ENCODE measurements at regions not wholly inside any gene's neighbourhood (a gene's known extent, or its start where the extent isn't known, plus 50 kb on each side); places are given as distances from the start of the nearest gene placed in this dataset.

GRCh38 chr15:61613729-61614128 is 384.6 kb upstream of the RORA start:
- ChIA-PET POLR2A (no interaction called here), SMC1A (ENCODE audit: uncharacterized antibody, unreplicated experiment) (interaction anchor here (0.6 to 0.8 kb wide), 2 partner anchors 9 to 568 kb away, joined by 3 read pairs; no protein-coding TSS in a partner anchor), CTCF (no interaction called here), RAD21 (ENCODE audit: unreplicated experiment) (no interaction called here)
- Histone ChIP-seq H3K4me1 (ENCODE audit: control insufficient read depth, insufficient read depth, low read length) (no peaks in the 10 kb centered on the region), H3K27ac (ENCODE audit: control insufficient read depth, insufficient read depth) (no peak overlapping the region), H3K4me2 (ENCODE audit: control insufficient read depth, insufficient read depth) (no peak overlapping the region), H3K4me3 (no peak overlapping the region), H3K79me2 (ENCODE audit: control insufficient read depth, insufficient read depth, low read length) (no peaks in the 10 kb centered on the region), H2AFZ (ENCODE audit: control insufficient read depth, low read depth, low read length) (no peak overlapping the region), H3K9me3 (replicated peaks; ENCODE audit: control insufficient read depth, insufficient read depth, low read length) (no peaks in the 10 kb centered on the region; the same call in 1 of the 3 replicates), H3K27me3 (replicated peaks in 1 of 2; ENCODE audit: control insufficient read depth in 2 of 2, insufficient read depth in 2 of 2, low read length in 1 of 2) (no peaks in the 10 kb centered on the region), H4K20me1 (ENCODE audit: control insufficient read depth, insufficient read depth) (no peaks in the 10 kb centered on the region), H3K9ac (ENCODE audit: control insufficient read depth, insufficient read depth, low read length) (no peak overlapping the region), H3K36me3 (ENCODE audit: control insufficient read depth in 2 of 2, insufficient read depth in 2 of 2, low read length in 1 of 2) (no peaks in the 10 kb centered on the region)
- BruUV-seq (replicated peaks): no TSS peak
- no peak for DNase-seq (ENCODE audit: low read depth, low spot score)
- in situ Hi-C loops (cut with MboI) (no loop called here), intact Hi-C loops (cut with micrococcal nuclease; ENCODE audit: unreplicated experiment) (no loop called here)
- no peak for FAIRE-seq
- ATAC-seq: no peak
- TF ChIP-seq RBBP5 (conservative IDR thresholded peaks at IDR 0.05) (no peak), IRF4 (IDR thresholded peaks at IDR 0.05; ENCODE audit: low read depth, low read length) (no peak), CHD2 (IDR thresholded peaks at IDR 0.05; ENCODE audit: borderline replicate concordance, low read depth, low read length) (no peak), IRF5 (IDR thresholded peaks at IDR 0.05; ENCODE audit: borderline replicate concordance) (no peak)
- TF ChIP-seq, protein P1, sequence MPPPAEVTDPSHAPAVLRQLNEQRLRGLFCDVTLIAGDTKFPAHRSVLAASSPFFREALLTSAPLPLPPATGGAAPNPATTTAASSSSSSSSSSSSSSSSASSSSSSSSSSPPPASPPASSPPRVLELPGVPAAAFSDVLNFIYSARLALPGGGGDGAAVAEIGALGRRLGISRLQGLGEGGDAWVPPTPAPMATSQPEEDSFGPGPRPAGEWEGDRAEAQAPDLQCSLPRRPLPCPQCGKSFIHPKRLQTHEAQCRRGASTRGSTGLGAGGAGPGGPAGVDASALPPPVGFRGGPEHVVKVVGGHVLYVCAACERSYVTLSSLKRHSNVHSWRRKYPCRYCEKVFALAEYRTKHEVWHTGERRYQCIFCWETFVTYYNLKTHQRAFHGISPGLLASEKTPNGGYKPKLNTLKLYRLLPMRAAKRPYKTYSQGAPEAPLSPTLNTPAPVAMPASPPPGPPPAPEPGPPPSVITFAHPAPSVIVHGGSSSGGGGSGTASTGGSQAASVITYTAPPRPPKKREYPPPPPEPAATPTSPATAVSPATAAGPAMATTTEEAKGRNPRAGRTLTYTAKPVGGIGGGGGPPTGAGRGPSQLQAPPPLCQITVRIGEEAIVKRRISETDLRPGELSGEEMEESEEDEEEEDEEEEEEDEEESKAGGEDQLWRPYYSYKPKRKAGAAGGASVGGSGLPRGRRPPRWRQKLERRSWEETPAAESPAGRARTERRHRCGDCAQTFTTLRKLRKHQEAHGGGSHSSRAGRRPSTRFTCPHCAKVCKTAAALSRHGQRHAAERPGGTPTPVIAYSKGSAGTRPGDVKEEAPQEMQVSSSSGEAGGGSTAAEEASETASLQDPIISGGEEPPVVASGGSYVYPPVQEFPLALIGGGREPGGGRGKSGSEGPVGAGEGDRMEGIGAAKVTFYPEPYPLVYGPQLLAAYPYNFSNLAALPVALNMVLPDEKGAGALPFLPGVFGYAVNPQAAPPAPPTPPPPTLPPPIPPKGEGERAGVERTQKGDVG (CRISPR knock-in tag; IDR thresholded peaks at IDR 0.05): no peak
